Ishikawa (cell line): ENCODE measurements at regions not wholly inside any gene's neighbourhood (a gene's known extent, or its start where the extent isn't known, plus 50 kb on each side); places are given as distances from the start of the nearest gene placed in this dataset.

Source experiments
- CEBPB ChIP-seq: IDR thresholded peaks from 2 replicates; pipeline ENCODE4 v1.6.1; 2012
- CREB1 ChIP-seq: IDR thresholded peaks from 2 replicates; pipeline ENCODE4 v1.6.1; 2012; ENCODE audit warnings: low read depth
- EGR1 ChIP-seq: IDR thresholded peaks from 2 replicates; pipeline ENCODE4 v1.6.1; 2012
- EP300 ChIP-seq: IDR thresholded peaks from 2 replicates; pipeline ENCODE4 v1.6.1; 2012; ENCODE audit warnings: borderline replicate concordance
- FOXM1 ChIP-seq: IDR thresholded peaks from 2 replicates; pipeline ENCODE4 v1.6.1; 2012; ENCODE audit warnings: low read depth, borderline replicate concordance
- MAX ChIP-seq: IDR thresholded peaks from 2 replicates; pipeline ENCODE4 v1.6.1; 2012
- NFIC ChIP-seq: IDR thresholded peaks from 2 replicates; pipeline ENCODE4 v1.6.1; 2012
- RAD21 ChIP-seq: IDR thresholded peaks from 2 replicates; pipeline ENCODE4 v1.6.1; 2012; ENCODE audit warnings: low read depth
- REST ChIP-seq: IDR thresholded peaks from 2 replicates; pipeline ENCODE4 v1.6.1; 2012; ENCODE audit warnings: low read depth, mild to moderate bottlenecking
- TAF1 ChIP-seq: IDR thresholded peaks from 2 replicates; pipeline ENCODE4 v1.6.1; 2012; ENCODE audit warnings: low read depth, mild to moderate bottlenecking
- TCF12 ChIP-seq: IDR thresholded peaks from 2 replicates; pipeline ENCODE4 v1.6.1; 2012; ENCODE audit warnings: low read depth
- TEAD4 ChIP-seq: IDR thresholded peaks from 2 replicates; pipeline ENCODE4 v1.6.1; 2012
- YY1 ChIP-seq: IDR thresholded peaks from 2 replicates; pipeline ENCODE4 v1.6.1; 2012; ENCODE audit warnings: low read depth
- ZBTB7A ChIP-seq: IDR thresholded peaks from 2 replicates; pipeline ENCODE4 v1.6.1; 2012; ENCODE audit warnings: low read depth
- TF ChIP-seq, protein P1 (sequence below): IDR thresholded peaks from 2 replicates; pipeline ENCODE4 v1.6.1; 2012

- TF ChIP-seq, protein P1, sequence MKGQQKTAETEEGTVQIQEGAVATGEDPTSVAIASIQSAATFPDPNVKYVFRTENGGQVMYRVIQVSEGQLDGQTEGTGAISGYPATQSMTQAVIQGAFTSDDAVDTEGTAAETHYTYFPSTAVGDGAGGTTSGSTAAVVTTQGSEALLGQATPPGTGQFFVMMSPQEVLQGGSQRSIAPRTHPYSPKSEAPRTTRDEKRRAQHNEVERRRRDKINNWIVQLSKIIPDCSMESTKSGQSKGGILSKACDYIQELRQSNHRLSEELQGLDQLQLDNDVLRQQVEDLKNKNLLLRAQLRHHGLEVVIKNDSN: no peak
- no peak for TF ChIP-seq MAX
- no peak for TF ChIP-seq TCF12
- no peak for TF ChIP-seq TEAD4
- no peak for TF ChIP-seq REST
- no peak for TF ChIP-seq CREB1
- no peak for TF ChIP-seq ZBTB7A
- no peak for TF ChIP-seq EGR1
- no peak for TF ChIP-seq TAF1
- TF ChIP-seq NFIC: no peak
- no peak for TF ChIP-seq RAD21
- no peak for TF ChIP-seq CEBPB
- no peak for TF ChIP-seq FOXM1
- TF ChIP-seq YY1: no peak
- TF ChIP-seq EP300: no peak
Observed at GRCh38 chrX:40938423-40938822, 146.8 kb upstream of the USP9X start.

- TF ChIP-seq TEAD4 (no peak), TAF1 (no peak), EGR1 (no peak), REST (no peak), YY1 (no peak), MAX (no peak), CREB1 (no peak), ZBTB7A (no peak), TCF12 (no peak), EP300 (no peak), CEBPB (no peak), NFIC (no peak)
- TF ChIP-seq, protein P1: no peak
Observed at GRCh38 chrX:40943093-40943641, 142.1 kb upstream of the USP9X start.

DNA sequence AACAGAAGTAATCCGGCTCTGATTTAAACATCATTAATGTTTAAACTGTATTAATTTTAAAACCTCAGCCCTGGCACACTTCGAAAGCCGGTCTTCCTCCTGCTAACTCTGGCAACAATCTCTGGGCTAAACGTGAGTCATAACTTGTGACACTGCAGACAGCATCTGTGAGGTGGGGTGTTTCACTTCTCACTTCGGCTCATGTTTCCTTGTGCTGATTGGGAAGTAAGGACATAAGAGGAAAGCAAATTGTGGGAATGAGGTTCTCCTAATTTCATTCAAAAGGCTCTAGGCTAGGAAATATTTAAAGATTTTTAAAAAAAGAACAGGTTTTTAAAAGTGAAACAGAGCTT, 139.9 kb upstream of the USP9X start:
- TF ChIP-seq FOXM1 (no peak), EP300 (no peak), YY1 (no peak), TCF12 (no peak), TAF1 (no peak), NFIC (no peak)
- TF ChIP-seq, protein P1: no peak

GRCh38 chrX:40947276-40947675, 138.0 kb upstream of the USP9X start:
- no peak for TF ChIP-seq EGR1
- TF ChIP-seq, protein P1: no peak
- TF ChIP-seq CEBPB: no peak
- TF ChIP-seq REST: no peak
- no peak for TF ChIP-seq RAD21
- no peak for TF ChIP-seq ZBTB7A
- no peak for TF ChIP-seq FOXM1
- TF ChIP-seq EP300: no peak
- TF ChIP-seq CREB1: no peak
- no peak for TF ChIP-seq NFIC
- TF ChIP-seq TEAD4: no peak
- TF ChIP-seq MAX: no peak
- no peak for TF ChIP-seq TCF12
- no peak for TF ChIP-seq YY1
- no peak for TF ChIP-seq TAF1
